Stimulated activated CD4-positive, alpha-beta T cell treated with anti-CD3 and anti-CD28 coated beads, Interleukin-2, amount 100 ng/mL, for 24 hours (primary cell): ENCODE measurements at regions not wholly inside any gene's neighbourhood (a gene's known extent, or its start where the extent isn't known, plus 50 kb on each side); places are given as distances from the start of the nearest gene placed in this dataset.

Experiments
- DNase-seq, 2 donors: peaks; one replicate each; pipeline ENCODE4 v3.0.0-alpha.2; 2020

DNA sequence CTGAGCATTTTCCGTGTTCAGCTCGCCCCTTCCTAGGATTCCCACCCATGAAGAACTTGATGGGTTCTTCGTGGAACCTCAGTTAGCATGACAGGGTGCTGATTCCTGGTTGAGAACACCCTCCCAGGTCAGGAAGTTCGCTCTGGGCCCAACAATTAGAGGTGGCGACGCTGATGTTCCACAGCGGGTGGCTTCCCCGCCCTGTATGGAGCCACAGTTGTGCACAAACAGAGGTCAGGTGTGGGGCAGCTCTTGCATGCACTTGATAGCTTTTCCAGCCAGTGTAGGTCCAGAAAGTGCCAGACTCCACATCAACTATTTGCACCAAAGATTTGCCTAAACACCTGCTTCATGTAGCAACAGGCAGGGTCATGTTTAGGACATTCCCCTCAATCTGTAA, 788.2 kb downstream of the MED13L start:
- no peak for DNase-seq

- no peak for DNase-seq
Measured at GRCh38 chr12:115485967-115486366, 791.5 kb downstream of the MED13L start.

- DNase-seq: no peak
Measured at GRCh38 chr12:115485503-115485902, 792.0 kb downstream of the MED13L start.

DNA sequence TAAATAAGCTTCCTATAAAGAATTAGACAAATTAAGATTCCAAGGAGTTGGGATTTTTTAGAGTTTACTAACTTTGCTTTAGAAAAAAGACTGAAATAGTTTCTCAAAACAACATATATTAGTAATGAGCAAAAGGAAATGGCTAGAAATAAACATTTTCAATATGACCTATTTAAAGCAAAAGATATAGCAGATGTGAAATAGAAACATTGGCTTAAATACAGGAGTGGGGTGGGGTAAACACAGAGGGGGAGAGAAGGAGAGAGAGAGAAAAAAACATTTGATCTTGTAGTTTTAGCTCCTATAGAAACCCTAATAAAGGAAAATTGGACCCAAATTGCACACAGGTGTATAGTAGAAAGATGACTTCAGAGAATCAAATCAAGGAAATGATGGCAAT, 794.5 kb downstream of the MED13L start:
- no peak for DNase-seq

DNA sequence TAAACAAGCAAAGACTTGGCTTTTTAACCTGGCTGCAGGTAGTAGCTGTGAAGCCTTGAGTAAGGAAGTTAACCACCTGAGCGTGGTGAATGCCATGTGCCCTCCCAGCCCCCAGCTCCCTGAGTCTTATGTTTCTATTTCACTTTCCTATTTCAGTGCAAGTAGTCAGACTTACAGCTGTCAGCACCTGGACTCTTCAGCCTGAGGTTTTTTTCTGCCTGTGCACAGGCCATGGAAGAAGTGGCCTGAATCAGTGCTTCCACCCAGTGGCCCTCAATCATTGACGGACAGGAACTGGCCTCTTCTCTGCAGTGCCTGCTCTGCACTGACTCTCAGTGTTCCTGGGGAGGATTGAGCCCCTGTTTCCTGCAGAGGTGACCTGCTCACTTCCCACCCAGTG, 796.4 kb downstream of the MED13L start:
- DNase-seq: no peak

DNA sequence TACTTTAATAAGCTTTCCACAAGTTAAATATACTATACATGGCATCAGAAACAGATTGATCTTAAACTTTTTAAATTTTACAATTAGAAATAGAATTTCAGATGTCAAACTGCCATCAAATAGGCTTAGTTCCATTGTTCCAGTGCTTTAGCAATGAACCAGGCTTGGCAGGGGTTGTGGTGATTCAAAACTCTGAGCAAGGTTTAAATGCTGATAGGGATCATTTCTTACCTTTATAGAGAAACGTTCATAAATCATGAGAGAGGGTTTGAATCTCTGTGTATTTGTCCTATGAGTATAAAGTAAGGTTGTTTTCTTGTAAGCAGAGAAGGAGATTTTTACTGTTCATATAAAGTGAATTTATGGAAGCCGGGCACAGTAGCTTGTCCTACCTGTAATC, 794.5 kb upstream of the TBX3 start:
- no peak for DNase-seq

DNA sequence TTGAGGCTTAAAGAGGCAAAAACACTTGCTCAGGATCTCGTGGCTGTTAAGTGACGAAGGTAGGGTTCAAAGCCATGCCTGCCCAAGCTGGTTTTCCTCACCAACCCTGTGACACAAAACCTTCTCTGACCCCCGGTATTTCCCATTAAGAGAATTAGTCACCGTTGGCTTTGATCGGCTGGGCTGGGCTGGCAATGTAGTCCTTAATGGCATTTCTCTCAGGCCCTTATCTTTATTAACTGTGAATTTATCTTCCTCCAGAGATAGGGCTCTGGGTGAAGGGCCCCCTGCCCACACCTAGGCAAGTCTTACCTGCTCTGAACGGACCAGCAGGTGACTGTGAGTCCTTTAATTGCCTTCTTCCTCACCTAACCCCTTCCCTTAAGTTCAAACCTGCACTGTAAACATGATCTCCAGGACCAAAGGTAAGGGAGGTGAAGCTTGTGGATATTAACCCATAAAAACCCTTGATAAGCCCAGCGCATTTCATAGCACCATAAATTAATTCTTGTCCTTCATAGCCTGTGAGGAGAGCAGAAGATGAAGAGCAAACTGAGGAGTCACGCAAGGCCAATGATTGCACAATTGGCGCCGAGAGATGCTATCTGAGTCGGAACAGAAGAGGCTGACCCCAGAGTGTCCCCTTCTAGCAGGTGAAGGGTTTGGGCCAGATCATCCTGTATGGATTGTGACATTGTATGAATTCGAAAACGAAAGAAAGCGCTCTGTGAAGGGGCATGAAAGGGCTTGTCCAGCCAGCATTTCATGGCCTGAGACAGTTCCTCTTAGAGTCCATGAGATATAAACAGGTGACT, 790.8 kb upstream of the TBX3 start:
- no peak for DNase-seq

GRCh38 chr12:115473257-115473956, 789.4 kb upstream of the TBX3 start:
- no peak for DNase-seq

GRCh38 chr12:115472852-115473251, 788.9 kb upstream of the TBX3 start:
- no peak for DNase-seq

DNA sequence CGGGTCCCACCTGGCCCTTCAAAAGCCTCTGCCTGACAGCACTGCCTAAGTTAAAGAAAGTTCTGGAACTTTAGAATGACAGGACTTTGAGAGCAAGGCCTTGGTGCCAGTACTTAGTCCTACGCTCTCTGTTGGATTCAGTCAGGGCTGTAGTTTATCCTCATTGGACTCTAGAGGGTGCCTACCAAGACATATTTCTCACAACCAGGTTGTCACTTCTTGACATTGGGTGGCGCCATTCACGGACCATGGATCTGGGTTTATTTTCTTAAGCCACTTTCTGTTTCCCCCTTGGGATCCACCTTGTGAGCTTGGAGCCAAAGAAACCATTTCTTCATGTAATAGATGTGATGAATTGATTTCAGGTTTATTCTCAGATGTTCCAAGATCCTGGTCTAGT, 787.0 kb upstream of the TBX3 start:
- no peak for DNase-seq

GRCh38 chr12:115470526-115470925, 786.6 kb upstream of the TBX3 start:
- no peak for DNase-seq

- DNase-seq: no peak
Measured at GRCh38 chr12:115468087-115468510, 784.1 kb upstream of the TBX3 start.

DNA sequence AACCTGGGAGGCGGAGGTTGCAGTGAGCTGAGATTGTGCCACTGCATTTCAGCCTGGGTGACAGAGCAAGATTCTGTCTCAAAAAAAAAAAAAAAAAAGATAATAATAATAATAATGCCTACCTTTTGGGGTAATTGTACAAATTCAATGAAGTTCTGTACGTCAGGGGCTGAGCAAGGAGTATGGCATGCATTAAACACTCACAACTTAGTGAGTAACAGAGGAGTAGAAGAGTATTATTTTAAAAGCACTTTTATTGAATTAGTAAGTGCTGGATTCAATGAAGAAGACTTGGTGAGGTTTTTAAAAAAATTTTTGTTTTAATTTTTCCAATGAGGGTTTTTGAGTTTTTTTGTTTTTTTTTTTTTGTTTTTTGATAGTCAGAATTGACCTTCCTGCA, 783.6 kb upstream of the TBX3 start:
- no peak for DNase-seq

DNA sequence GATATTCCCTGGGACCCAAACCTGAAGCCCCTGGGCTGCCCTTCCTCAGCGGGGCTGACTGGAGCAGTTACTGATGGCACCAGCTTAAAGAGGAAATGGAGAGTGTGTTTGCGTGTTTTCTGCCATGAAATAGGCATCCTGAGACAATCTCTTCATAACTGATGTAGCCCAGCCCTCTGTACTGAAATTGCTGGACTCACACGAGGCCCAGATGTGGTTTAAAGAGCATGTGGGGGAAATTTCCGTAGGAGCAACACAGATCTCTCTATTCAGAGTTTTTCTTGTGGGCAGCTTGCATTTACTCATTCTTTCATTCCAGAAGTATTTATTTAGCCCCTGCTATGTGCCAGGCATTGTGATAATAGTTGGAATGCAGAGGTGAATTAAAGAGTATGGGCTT, 782.1 kb upstream of the TBX3 start:
- no peak for DNase-seq

- no peak for DNase-seq
Measured at GRCh38 chr12:115464661-115465060, 780.7 kb upstream of the TBX3 start.

DNA sequence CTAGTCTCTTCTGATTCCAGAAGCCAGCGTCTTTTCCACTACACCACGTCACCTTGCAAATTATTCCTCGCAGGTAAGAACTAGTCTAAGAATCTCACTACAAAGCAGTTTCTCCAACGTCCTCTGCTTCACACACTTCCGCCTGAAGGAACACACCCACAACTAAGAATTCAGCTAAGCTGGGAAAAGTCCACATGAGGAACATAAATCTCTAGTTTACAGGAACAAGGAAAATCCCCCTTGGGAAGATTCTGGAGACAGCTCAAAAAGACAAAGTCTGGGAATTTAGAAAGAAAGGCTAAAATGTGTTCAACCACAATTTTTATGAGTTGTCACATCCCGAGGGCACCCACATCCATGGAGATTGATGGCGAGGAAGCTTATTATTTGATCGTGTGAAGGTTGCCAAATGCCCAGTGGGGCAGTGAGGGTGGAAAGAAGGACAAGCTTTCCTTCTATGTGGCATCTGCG, 780.2 kb upstream of the TBX3 start:
- DNase-seq: no peak

GRCh38 chr12:115461401-115461800, 777.4 kb upstream of the TBX3 start:
- no peak for DNase-seq

- no peak for DNase-seq
Measured at GRCh38 chr12:115457798-115458197, 773.8 kb upstream of the TBX3 start.

GRCh38 chr12:115456946-115457689, 773.1 kb upstream of the TBX3 start:
- no peak for DNase-seq

DNA sequence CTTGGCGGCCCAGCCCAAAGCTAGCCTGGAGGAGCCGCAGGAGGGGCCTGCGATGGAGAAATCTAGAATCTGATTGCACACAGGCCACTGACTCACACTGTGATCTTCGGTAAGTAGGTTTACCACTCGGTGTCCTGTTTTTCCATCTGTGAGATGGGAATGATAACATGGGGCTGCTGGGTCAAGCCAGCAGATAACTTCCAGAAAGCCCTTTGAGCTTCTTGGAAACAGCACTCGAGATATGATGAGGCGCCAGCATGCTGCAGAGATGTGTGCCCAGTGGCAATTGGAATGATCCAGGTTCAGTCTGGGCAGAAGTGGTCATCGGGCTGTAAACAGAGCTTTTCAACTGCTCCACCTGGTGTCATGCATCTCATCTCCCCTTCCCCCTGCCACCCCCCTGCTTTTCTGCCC, 771.3 kb upstream of the TBX3 start:
- no peak for DNase-seq

- DNase-seq: no peak
Measured at GRCh38 chr12:115452751-115453281, 768.8 kb upstream of the TBX3 start.

DNA sequence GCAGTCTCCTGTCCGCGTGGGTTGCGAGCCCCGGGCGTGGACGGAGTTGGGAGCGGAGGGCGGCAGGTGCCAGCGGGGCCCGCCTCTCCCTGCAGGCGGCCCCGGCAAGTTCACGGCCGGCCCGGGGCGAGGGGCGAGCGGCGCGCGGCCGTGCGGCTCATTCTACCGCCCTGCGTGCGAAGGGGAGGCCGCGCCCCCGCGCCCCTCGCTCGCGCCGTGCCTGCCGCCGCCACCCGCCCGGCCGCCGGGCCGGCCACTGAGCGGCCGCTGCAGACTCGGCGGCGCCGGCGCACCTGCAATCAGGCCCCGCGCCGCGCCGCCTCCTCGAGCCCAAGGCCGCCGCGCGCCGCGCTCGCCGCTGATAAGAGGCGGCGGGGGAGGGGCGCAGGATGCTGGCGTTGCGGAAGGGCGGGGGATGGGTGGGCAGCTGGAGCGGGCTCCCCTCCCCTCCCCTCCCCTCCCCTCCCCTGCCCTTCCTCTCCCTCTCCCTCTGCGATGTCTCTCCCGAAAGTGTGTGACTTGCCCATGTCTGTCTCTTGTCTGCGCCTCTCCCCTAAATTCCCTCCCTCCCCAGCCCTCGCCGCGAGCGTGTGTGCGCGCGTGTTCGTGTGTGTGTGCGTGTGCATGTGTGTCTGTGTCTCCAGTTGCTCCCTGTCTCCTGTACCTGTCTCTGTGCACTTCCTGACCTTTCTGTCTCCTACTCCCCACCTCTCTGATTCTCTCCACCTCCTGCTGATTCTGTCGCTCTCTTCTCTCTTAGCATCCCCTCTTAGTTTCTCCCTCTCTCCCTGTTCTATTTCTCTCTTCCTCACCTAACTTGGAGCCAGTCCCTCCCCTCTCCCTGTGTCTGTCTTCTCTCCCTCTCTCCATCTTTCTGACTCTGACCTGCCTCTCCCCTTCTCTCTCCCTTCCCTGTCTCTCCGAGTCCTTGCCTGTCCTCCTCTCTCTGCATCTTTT, 768.1 kb upstream of the TBX3 start:
- no peak for DNase-seq
